ENCODE measurements at regions not wholly inside any gene's neighbourhood (a gene's known extent, or its start where the extent isn't known, plus 50 kb on each side); places are given as distances from the start of the nearest gene placed in this dataset.

DNA sequence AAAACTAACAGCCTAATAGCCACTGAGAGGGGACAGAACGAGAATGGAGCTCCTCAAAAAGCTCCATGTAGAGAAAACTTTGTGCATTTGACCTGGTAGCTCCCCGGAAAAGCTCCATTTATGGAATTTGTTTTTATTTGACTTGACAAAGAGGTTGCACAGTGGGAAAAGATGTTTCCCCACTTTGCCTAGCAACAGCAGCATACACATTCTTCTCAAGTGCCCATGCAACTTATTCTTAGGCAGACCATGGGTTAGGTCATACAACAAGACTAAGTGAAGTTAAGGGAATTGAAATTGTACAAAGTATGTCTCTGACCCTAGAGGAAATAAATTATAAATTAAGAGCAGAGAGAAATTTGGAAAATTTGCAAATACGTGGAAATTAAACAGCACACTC lies 949.6 kb upstream of the PRKX start:
- TF ChIP-seq, protein P1, sequence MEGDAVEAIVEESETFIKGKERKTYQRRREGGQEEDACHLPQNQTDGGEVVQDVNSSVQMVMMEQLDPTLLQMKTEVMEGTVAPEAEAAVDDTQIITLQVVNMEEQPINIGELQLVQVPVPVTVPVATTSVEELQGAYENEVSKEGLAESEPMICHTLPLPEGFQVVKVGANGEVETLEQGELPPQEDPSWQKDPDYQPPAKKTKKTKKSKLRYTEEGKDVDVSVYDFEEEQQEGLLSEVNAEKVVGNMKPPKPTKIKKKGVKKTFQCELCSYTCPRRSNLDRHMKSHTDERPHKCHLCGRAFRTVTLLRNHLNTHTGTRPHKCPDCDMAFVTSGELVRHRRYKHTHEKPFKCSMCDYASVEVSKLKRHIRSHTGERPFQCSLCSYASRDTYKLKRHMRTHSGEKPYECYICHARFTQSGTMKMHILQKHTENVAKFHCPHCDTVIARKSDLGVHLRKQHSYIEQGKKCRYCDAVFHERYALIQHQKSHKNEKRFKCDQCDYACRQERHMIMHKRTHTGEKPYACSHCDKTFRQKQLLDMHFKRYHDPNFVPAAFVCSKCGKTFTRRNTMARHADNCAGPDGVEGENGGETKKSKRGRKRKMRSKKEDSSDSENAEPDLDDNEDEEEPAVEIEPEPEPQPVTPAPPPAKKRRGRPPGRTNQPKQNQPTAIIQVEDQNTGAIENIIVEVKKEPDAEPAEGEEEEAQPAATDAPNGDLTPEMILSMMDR (IDR thresholded peaks at IDR 0.05), result no peak
- TF ChIP-seq BHLHE40 (IDR thresholded peaks at IDR 0.05; ENCODE audit: low read depth, low read length), result no peak
- no peak for TF ChIP-seq NFE2L2 (conservative IDR thresholded peaks at IDR 0.05; ENCODE audit: low read length)
- TF ChIP-seq, protein P2, sequence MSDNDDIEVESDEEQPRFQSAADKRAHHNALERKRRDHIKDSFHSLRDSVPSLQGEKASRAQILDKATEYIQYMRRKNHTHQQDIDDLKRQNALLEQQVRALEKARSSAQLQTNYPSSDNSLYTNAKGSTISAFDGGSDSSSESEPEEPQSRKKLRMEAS (IDR thresholded peaks at IDR 0.05), result no peak
- no peak for TF ChIP-seq RAD21 (conservative IDR thresholded peaks at IDR 0.05 in 1 of 2, IDR thresholded peaks at IDR 0.05 in 1 of 2)
- TF ChIP-seq JUNB (IDR thresholded peaks at IDR 0.05), result no peak
- no peak for TF ChIP-seq EP300 (IDR thresholded peaks at IDR 0.05)

All from A549 (cell line).